GM23248 (cell line): ENCODE measurements at regions not wholly inside any gene's neighbourhood (a gene's known extent, or its start where the extent isn't known, plus 50 kb on each side); places are given as distances from the start of the nearest gene placed in this dataset.

Experiments
- EZH2 ChIP-seq: fragments of 200-600 bp; sonication (generic); IDR thresholded peaks from 2 replicates; pipeline ENCODE4 v1.6.1; 2018; ENCODE audit warnings: antibody characterized with exemption, mild to moderate bottlenecking; ENCODE audit not compliant: insufficient read depth, poor library complexity, severe bottlenecking
- EZH2phosphoT487 ChIP-seq: fragments of 200-600 bp; sonication (generic); IDR thresholded peaks from 2 replicates; pipeline ENCODE4 v1.6.1; 2018; ENCODE audit warnings: antibody characterized with exemption, moderate library complexity, mild to moderate bottlenecking, low read depth; ENCODE audit not compliant: insufficient read depth

DNA sequence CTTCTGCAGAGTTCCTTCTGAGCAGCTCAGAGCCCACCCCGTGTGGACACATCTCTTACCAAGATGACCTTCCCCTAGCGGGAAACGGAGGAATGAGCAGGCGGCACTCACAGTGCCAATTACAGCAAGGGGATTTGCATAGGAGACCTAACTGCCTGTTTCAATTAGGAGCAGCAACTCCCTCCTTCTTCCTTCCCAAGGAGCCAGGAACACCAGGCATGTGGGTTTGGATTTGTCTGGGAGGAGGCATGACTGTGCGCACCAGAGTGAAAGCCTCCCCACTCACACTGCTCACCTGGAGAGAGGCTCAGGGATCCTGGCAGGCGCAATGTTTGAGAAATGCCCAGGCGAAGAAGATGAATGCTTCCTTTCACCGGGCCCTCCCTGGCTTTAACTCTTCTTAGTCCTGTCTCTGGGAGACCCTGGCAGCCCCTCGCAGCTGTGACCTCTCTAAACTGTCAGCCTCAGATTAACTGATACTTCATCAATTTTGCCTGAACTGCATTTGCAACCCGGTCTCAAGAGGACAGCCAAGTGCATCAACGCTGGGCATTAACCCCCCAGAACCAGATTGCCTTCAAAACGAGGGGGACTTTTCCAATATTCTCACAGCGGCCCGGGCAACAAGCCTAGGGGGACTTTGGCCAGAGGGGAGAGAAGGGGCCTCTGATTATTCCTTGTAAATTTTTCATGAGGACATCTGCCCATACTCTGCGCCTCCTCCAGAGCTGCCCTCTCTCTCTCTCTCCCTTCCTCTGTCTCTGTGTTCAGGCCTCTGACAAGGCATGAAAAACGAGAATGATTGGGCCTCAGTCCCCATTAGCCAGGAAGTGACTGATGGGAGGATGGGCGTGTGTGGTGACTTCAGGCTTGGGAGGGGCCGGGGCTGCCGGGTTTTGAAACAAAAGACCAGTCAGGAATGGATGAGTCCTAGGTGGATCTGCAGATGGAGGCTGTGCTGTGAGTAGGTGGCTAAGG lies 93.8 kb downstream of the CMPK2 start:
- no peak for TF ChIP-seq EZH2
- TF ChIP-seq EZH2phosphoT487 = no peak
